Activated naive CD4-positive, alpha-beta T cell treated with anti-CD3 and anti-CD28 coated beads, Interleukin-2, amount 50 U/mL, for 72 hours (primary cell): ENCODE measurements at regions not wholly inside any gene's neighbourhood (a gene's known extent, or its start where the extent isn't known, plus 50 kb on each side); places are given as distances from the start of the nearest gene placed in this dataset.

Source experiments
- ATAC-seq, 2 donors: fragments of 150-1000 bp; cut with Tn5 transposase; 2 replicates each; pipeline ENCODE4 v1.10.0; 2021; ENCODE audit warnings: mild to moderate bottlenecking in 2 of 2, moderate library complexity in 2 of 2
- DNase-seq, 2 donors: peaks; one replicate each; pipeline ENCODE4 v3.0.0; 2021 to 2022; ENCODE audit warnings: low spot score in 2 of 2
- H3K27ac Mint-ChIP-seq, 2 donors: one replicate each; pipeline ENCODE4 v1.8.0; 2022; ENCODE audit warnings: mild to moderate bottlenecking in 2 of 2, mixed read lengths in 2 of 2
- H3K36me3 Mint-ChIP-seq, 2 donors: one replicate each; pipeline ENCODE4 v1.8.0; 2022; ENCODE audit warnings: mixed read lengths in 2 of 2
- H3K9me3 Mint-ChIP-seq, 2 donors: one replicate each; pipeline ENCODE4 v1.8.0; 2022; ENCODE audit warnings: mixed read lengths in 2 of 2

GRCh38 chr15:98505611-98506031 lies 142.7 kb upstream of the IGF1R start:
- ATAC-seq = no peak

DNA sequence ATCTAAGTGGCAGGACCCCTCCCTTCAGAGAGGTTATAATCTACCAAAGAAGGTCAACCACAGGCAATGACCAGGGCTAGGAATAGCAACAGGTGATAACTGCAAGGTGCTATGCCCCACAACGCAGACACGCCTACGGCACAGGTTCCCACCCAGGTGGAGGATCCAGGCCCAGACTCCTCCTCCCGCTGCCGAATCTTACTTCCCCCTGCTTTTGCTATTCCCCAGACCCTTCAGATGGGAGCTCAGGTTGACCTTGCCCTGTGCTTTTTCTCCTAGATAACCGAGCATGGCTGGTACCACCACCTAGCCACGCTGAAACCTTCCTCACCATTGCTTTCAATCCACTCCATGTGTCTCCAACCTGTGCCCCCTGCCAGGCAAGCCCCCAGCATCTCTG lies 142.2 kb upstream of the IGF1R start:
- Mint-ChIP-seq H3K36me3 (no peaks in the 10 kb centered on the region), H3K27ac (no peak overlapping the region), H3K9me3 (no peaks in the 10 kb centered on the region)
- ATAC-seq = no peak
- DNase-seq = no peak

More at GRCh38 chr15:98505611-98506031, 142.7 kb upstream of the IGF1R start:
- Mint-ChIP-seq H3K27ac (no peak overlapping the region), H3K36me3 (no peaks in the 10 kb centered on the region), H3K9me3 (no peaks in the 10 kb centered on the region)
- no peak for DNase-seq

DNA sequence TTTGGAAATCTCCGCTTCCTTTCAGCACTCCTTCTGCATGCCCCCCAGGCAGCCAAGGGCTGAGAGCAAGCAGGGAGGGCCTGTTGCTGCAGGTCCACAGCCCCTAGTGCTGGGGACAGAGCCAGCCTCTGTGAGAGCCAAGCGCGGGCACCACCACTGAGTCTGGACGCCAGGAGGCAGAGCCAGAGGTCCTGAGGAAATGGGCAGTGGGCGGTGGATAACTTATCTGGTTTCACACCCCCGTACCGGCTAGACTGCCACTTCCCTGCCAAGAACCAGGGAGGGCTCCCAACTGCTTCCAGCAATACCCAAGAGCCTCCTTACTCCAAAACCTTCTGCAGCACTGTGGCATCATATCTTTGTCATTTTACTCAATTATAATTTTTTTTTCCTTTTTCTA lies 141.6 kb upstream of the IGF1R start:
- no peaks in the 10 kb centered on the region for H3K36me3 Mint-ChIP-seq
- no peak for ATAC-seq

GRCh38 chr15:98513428-98513986 lies 134.8 kb upstream of the IGF1R start:
- DNase-seq (no peak), ATAC-seq (no peak)
- Mint-ChIP-seq H3K9me3 (no peaks in the 10 kb centered on the region), H3K27ac (peak overlapping the region in 1 of 2 donors; percentile 30), H3K36me3 (no peaks in the 10 kb centered on the region)

More for the DNA sequence above, 141.6 kb upstream of the IGF1R start:
- no peak for DNase-seq
- H3K27ac Mint-ChIP-seq = no peak overlapping the region
- no peaks in the 10 kb centered on the region for H3K9me3 Mint-ChIP-seq

GRCh38 chr15:98514034-98514622 lies 134.2 kb upstream of the IGF1R start:
- Mint-ChIP-seq H3K27ac (no peak overlapping the region), H3K9me3 (no peaks in the 10 kb centered on the region)
- no peak for ATAC-seq

GRCh38 chr15:98518823-98519561 lies 129.3 kb upstream of the IGF1R start:
- H3K9me3 Mint-ChIP-seq = no peaks in the 10 kb centered on the region
- no peak overlapping the region for H3K27ac Mint-ChIP-seq
- DNase-seq (peak in 1 of 2 donors; percentile 44), ATAC-seq (peak; percentile 89 to 92)
- no peaks in the 10 kb centered on the region for H3K36me3 Mint-ChIP-seq

More at GRCh38 chr15:98514034-98514622, 134.2 kb upstream of the IGF1R start:
- DNase-seq = no peak
- H3K36me3 Mint-ChIP-seq = no peaks in the 10 kb centered on the region

DNA sequence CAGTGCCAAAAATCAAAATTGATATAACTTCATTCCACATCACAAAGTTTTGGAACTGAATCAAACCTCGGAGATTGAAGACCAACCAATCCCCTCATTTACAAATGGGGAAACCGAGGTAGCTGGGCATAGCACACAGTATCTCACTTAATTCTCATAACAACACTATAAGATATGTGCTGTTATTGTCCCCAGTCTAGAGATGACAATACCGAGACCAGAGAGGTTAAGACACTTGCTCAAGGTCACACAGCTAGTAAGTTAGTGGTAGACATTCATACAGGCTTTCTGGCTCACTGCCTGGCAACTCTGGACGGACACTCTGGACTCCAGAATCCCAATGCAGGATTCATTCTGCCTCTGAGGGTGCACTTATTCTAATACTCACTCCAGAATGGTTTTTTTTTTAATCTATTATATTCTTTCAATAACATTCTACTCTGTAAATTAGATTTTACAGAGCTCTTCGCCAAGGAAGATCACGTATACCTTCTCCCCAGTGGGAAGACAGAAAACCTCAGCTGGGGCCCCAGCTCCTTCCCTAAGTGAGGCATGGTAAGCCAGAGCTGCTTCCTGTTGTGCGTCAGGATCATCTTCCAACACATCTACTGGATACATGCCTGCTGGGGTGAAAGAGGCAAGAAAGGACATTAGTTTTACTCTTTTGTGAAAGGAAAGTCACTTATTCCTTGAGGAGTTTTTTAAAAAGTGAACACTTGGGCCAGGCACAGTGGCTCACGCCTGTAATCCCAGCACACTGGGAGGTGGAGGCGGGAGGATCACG lies 128.4 kb upstream of the IGF1R start:
- Mint-ChIP-seq H3K36me3 (no peaks in the 10 kb centered on the region), H3K27ac (no peak overlapping the region), H3K9me3 (no peaks in the 10 kb centered on the region)
- ATAC-seq = no peak
- DNase-seq = no peak

GRCh38 chr15:98522127-98522526 lies 126.2 kb upstream of the IGF1R start:
- DNase-seq (no peak), ATAC-seq (no peak)
- Mint-ChIP-seq H3K9me3 (no peaks in the 10 kb centered on the region), H3K36me3 (no peaks in the 10 kb centered on the region), H3K27ac (no peak overlapping the region)

DNA sequence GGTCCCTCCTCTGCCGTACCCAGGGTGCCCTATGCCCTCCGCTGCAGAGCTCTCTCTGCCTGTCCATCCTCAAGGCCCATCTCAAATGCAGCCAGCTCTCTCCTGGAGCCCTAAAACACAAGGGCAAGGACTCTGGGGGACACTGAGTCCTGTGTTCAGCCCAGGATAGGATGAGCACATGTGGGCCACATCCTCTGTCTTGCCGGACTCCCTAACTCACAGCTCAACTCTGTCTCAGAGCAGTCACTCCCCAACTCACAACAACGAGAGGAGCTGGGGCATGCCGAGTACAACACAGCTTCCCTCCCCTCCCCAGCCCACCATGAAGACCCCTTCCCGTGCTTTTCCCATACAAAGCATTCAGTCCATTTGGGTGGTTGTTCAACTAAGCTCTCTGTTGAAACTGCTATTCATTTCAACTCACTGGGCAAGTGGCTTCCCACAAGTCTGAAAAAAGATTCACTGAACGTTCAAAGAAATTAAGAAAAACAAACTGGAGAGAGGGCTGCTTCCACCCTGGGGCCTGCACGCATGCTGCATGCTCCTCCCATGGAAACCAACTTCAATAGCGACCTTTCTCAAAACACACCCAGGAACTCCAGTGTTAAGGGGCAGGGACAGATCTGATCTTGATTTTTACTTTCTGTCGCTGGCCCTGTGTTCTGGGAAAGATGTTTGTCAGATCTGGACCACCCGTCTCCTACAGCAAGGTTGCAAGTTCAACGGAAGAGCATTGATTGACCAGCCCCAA lies 124.3 kb upstream of the IGF1R start:
- Mint-ChIP-seq H3K27ac (peak overlapping the region in 1 of 2 donors; percentile 20), H3K36me3 (no peaks in the 10 kb centered on the region), H3K9me3 (no peaks in the 10 kb centered on the region)
- no peak for DNase-seq
- no peak for ATAC-seq

- DNase-seq = no peak
- no peaks in the 10 kb centered on the region for H3K36me3 Mint-ChIP-seq
- no peaks in the 10 kb centered on the region for H3K9me3 Mint-ChIP-seq
- peak overlapping the region in 1 of 2 donors; percentile 20 for H3K27ac Mint-ChIP-seq
- ATAC-seq = no peak
Observed at GRCh38 chr15:98524838-98525660, 123.3 kb upstream of the IGF1R start.

DNA sequence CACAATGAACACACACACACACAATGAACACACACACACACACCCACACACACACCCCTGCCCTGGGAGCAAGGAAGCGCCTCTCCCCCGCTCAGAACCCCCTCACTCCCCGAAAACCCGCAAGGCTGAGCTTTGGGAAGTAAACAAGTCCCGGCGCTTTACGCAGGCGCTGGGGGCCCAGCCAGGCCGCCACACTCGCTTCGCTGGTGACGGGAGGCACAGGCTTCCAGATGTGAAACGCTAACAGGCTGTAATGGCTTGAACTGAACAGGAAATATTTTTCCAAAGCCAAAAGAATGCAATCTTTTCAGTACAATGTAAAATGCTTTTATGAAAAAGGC lies 122.7 kb upstream of the IGF1R start:
- Mint-ChIP-seq H3K36me3 (no peaks in the 10 kb centered on the region), H3K27ac (no peak overlapping the region), H3K9me3 (no peaks in the 10 kb centered on the region)
- no peak for DNase-seq
- no peak for ATAC-seq

GRCh38 chr15:98526094-98526493 lies 122.2 kb upstream of the IGF1R start:
- Mint-ChIP-seq H3K36me3 (no peaks in the 10 kb centered on the region), H3K9me3 (no peaks in the 10 kb centered on the region), H3K27ac (no peak overlapping the region)
- DNase-seq (no peak), ATAC-seq (no peak)

DNA sequence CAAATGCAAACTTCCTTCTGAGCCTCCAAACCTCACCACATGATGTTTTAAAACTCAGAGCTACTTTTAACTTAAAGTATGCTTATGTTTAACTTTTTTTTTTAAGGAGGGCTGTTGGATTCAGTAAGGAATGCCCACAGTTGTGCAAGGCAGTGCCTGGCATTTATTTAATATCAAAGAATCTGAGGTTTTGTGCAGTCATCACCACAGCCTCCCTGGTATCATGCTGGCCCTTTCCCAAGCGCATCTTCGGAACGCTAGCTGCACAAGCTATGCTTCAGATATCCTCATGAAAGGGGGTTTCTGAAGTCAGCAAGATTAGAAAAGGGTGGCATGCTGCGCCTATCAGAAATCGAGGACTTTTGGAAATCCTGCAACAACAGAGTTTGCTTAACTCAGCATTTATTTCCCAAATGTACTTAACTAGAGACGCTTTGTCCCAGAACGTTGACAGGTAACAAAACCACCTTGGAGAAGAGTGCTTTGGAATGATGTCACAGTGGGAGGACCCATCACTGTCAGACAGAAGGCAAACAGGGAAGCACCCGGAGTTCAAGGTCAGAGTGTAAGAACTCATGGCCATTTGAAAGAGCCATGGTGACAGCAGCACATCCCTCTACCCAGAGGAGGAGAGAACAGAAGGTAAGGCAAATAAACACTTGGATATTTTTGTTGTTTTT lies 120.2 kb upstream of the IGF1R start:
- ATAC-seq = no peak
- Mint-ChIP-seq H3K9me3 (no peaks in the 10 kb centered on the region), H3K36me3 (no peaks in the 10 kb centered on the region), H3K27ac (no peak overlapping the region)
- no peak for DNase-seq

- Mint-ChIP-seq H3K36me3 (no peaks in the 10 kb centered on the region), H3K27ac (no peak overlapping the region)
- no peak for DNase-seq
Observed at GRCh38 chr15:98529205-98530145, 118.9 kb upstream of the IGF1R start.

More at GRCh38 chr15:98529205-98530145, 118.9 kb upstream of the IGF1R start:
- ATAC-seq = no peak
- no peaks in the 10 kb centered on the region for H3K9me3 Mint-ChIP-seq
